ENCODE measurements at regions not wholly inside any gene's neighbourhood (a gene's known extent, or its start where the extent isn't known, plus 50 kb on each side); places are given as distances from the start of the nearest gene placed in this dataset.

DNA sequence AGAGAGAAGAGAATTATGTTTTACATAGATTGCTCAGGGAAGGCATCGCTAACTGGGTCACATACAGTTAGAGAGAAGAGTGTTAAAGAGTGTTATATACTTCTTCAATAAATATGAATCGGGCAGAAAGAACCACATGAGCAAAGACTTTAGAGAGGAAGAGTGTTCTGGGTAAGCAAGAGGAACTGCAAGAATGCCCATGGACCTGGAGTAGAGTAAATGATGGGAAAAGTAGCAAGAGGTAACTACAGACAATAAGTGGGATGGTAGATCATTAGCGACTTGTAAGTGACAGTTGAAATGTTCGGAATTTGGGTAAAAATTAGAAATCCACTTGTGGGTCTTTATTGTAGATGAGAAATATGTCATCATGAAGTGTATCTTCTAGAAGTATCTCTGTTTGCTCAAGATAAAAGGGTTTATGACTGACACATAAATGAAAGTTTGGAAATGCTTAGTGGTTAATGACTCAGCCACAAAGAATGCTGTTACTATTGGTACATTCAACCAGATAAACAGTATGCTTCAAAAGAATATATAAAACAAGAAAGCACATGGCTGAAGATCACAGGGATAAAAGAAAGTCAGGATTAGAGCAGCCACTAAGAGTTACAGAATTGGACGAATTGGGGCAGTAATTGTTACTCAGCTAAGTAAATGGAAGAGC, 229.3 kb downstream of the CASP12 start:
- no peak overlapping the region for H2AFZ ChIP-seq (ENCODE audit: control insufficient read depth, low read length)
- no peaks in the 10 kb centered on the region for H3K9me1 ChIP-seq (ENCODE audit: control insufficient read depth, extremely low read depth, insufficient read depth, low read length)
- no peaks in the 10 kb centered on the region for H3K9me3 ChIP-seq (ENCODE audit: control insufficient read depth, low read depth, low read length)
- H3K4me3 ChIP-seq (ENCODE audit: control insufficient read depth in 2 of 3, extremely low read depth in 1 of 3, insufficient read depth in 2 of 3, low read depth in 1 of 3, low read length in 3 of 3): no peak overlapping the region
- no peak overlapping the region for H3K9ac ChIP-seq (ENCODE audit: control insufficient read depth, extremely low read depth, insufficient read depth, low read length)
- peaks cover 9% of the 10 kb centered on the region for H3K4me1 ChIP-seq (ENCODE audit: control insufficient read depth, extremely low read depth, insufficient read depth, low read length)
- H3K4me2 ChIP-seq (ENCODE audit: control insufficient read depth, extremely low read depth, insufficient read depth, low read depth, low read length): peak overlapping the region; percentile 14
- FAIRE-seq: peak; percentile 60
- no peaks in the 10 kb centered on the region for H4K20me1 ChIP-seq (ENCODE audit: control insufficient read depth, extremely low read depth, insufficient read depth, low read length)
- TF ChIP-seq EZH2 (IDR thresholded peaks at IDR 0.05; ENCODE audit: low read length): no peak
- TF ChIP-seq, protein P1, sequence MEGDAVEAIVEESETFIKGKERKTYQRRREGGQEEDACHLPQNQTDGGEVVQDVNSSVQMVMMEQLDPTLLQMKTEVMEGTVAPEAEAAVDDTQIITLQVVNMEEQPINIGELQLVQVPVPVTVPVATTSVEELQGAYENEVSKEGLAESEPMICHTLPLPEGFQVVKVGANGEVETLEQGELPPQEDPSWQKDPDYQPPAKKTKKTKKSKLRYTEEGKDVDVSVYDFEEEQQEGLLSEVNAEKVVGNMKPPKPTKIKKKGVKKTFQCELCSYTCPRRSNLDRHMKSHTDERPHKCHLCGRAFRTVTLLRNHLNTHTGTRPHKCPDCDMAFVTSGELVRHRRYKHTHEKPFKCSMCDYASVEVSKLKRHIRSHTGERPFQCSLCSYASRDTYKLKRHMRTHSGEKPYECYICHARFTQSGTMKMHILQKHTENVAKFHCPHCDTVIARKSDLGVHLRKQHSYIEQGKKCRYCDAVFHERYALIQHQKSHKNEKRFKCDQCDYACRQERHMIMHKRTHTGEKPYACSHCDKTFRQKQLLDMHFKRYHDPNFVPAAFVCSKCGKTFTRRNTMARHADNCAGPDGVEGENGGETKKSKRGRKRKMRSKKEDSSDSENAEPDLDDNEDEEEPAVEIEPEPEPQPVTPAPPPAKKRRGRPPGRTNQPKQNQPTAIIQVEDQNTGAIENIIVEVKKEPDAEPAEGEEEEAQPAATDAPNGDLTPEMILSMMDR (optimal IDR thresholded peaks at IDR 0.05 in 1 of 3, IDR thresholded peaks at IDR 0.05 in 1 of 3, conservative IDR thresholded peaks at IDR 0.05 in 1 of 3; ENCODE audit: extremely low read depth in 1 of 3, insufficient read depth in 2 of 3, low read length in 3 of 3): no peak
- DNase-seq (ENCODE audit: low read depth, low spot score): peak; percentile 17
- H3K27ac ChIP-seq (ENCODE audit: control insufficient read depth, insufficient read depth, low read length): no peak overlapping the region
- H3K36me3 ChIP-seq (ENCODE audit: control insufficient read depth in 2 of 2, extremely low read depth in 1 of 2, insufficient read depth in 2 of 2, low read length in 2 of 2): no peaks in the 10 kb centered on the region
- dilution Hi-C loops (cut with MboI; ENCODE audit: extremely low pct_ligation_motif_present, low sequenced_read_pairs): no loop called here
- H3K27me3 ChIP-seq (ENCODE audit: control insufficient read depth, extremely low read depth, insufficient read depth, low read length): no peaks in the 10 kb centered on the region
- no peaks in the 10 kb centered on the region for H3K79me2 ChIP-seq (ENCODE audit: control insufficient read depth, insufficient read depth, low read length)

DNA sequence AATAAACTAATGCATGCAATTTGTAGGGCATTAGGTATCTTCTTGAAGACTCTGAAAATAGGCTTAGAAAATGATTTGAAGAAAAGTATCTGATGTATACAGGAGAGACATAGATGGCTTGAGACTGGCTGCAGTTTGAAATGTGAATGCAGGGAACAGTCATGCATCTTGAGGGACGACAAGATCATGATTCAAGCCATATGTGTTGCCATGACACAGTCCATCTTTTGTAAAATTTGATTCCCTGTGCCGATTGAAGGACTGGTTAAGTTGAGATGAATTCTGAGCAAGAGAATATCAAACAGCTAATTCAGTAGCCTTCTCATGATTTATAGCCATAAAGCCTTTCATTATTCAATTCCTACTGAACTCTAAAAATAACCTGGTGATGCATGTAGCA, 231.6 kb downstream of the CASP12 start:
- Histone ChIP-seq H3K4me2 (ENCODE audit: control insufficient read depth, extremely low read depth, insufficient read depth, low read depth, low read length) (no peak overlapping the region), H3K4me1 (ENCODE audit: control insufficient read depth, extremely low read depth, insufficient read depth, low read length) (peaks cover 9% of the 10 kb centered on the region), H4K20me1 (ENCODE audit: control insufficient read depth, extremely low read depth, insufficient read depth, low read length) (no peaks in the 10 kb centered on the region), H3K9me1 (ENCODE audit: control insufficient read depth, extremely low read depth, insufficient read depth, low read length) (no peaks in the 10 kb centered on the region), H3K27ac (ENCODE audit: control insufficient read depth, insufficient read depth, low read length) (no peak overlapping the region), H2AFZ (ENCODE audit: control insufficient read depth, low read length) (no peak overlapping the region), H3K9ac (ENCODE audit: control insufficient read depth, extremely low read depth, insufficient read depth, low read length) (no peak overlapping the region), H3K9me3 (ENCODE audit: control insufficient read depth, low read depth, low read length) (no peaks in the 10 kb centered on the region), H3K4me3 (ENCODE audit: control insufficient read depth in 2 of 3, extremely low read depth in 1 of 3, insufficient read depth in 2 of 3, low read depth in 1 of 3, low read length in 3 of 3) (no peak overlapping the region), H3K27me3 (ENCODE audit: control insufficient read depth, extremely low read depth, insufficient read depth, low read length) (no peaks in the 10 kb centered on the region), H3K36me3 (ENCODE audit: control insufficient read depth in 2 of 2, extremely low read depth in 1 of 2, insufficient read depth in 2 of 2, low read length in 2 of 2) (no peaks in the 10 kb centered on the region), H3K79me2 (ENCODE audit: control insufficient read depth, insufficient read depth, low read length) (no peaks in the 10 kb centered on the region)
- DNase-seq (ENCODE audit: low read depth, low spot score): no peak
- dilution Hi-C loops (cut with MboI; ENCODE audit: extremely low pct_ligation_motif_present, low sequenced_read_pairs): no loop called here
- FAIRE-seq: no peak
- TF ChIP-seq, protein P1 (optimal IDR thresholded peaks at IDR 0.05 in 1 of 3, IDR thresholded peaks at IDR 0.05 in 1 of 3, conservative IDR thresholded peaks at IDR 0.05 in 1 of 3; ENCODE audit: extremely low read depth in 1 of 3, insufficient read depth in 2 of 3, low read length in 3 of 3): no peak
- no peak for TF ChIP-seq EZH2 (IDR thresholded peaks at IDR 0.05; ENCODE audit: low read length)
